ENCODE measurements at regions not wholly inside any gene's neighbourhood (a gene's known extent, or its start where the extent isn't known, plus 50 kb on each side); places are given as distances from the start of the nearest gene placed in this dataset.

GRCh38 chr2:75390169-75390568 lies 170.6 kb downstream of the EVA1A start:
- no peak overlapping the region for H2AK5ac ChIP-seq (ENCODE audit: low read length)
- peaks cover 4% of the 10 kb centered on the region for H3K9me3 ChIP-seq (ENCODE audit: insufficient read depth, low read depth, low read length)
- H3K4ac ChIP-seq (ENCODE audit: low read depth, low read length): no peak overlapping the region
- H3K4me2 ChIP-seq (ENCODE audit: low read length): no peak overlapping the region
- H3K36me3 ChIP-seq (ENCODE audit: control insufficient read depth in 1 of 2, insufficient read depth in 2 of 2, low read length in 2 of 2): no peaks in the 10 kb centered on the region
- H4K91ac ChIP-seq (ENCODE audit: low read depth, low read length): no peak overlapping the region
- WGBS (ENCODE audit: extremely low coverage, insufficient coverage, insufficient read length): no CpG with 5 or more reads among the region's 3 CpGs
- no peak overlapping the region for H4K8ac ChIP-seq (ENCODE audit: low read depth, low read length)
- no peak overlapping the region for H3K23ac ChIP-seq (ENCODE audit: low read length)
- H3K79me2 ChIP-seq (ENCODE audit: control insufficient read depth, insufficient read depth, low read length, poor library complexity): no peaks in the 10 kb centered on the region
- H3K4me1 ChIP-seq (ENCODE audit: control insufficient read depth in 1 of 2, insufficient read depth in 2 of 2, low read length in 2 of 2): peaks cover 0 to 3% of the 10 kb centered on the region in 2 experiments
- no peak overlapping the region for H3K4me3 ChIP-seq (ENCODE audit: low read depth, low read length)
- no peak overlapping the region for H2AFZ ChIP-seq (ENCODE audit: insufficient read depth, low read length, poor library complexity)
- no peak overlapping the region for H3K9ac ChIP-seq (ENCODE audit: low read length)
- no peak overlapping the region for H2BK120ac ChIP-seq (ENCODE audit: insufficient read depth, low read length, poor library complexity)
- H3K27ac ChIP-seq (ENCODE audit: low read depth, low read length): no peak overlapping the region
- no peaks in the 10 kb centered on the region for H3K79me1 ChIP-seq (ENCODE audit: low read length)
- H3K27me3 ChIP-seq (ENCODE audit: insufficient read depth, low read length): no peaks in the 10 kb centered on the region
- H2BK5ac ChIP-seq (ENCODE audit: low read depth, low read length, poor library complexity): no peak overlapping the region
- H3K18ac ChIP-seq (ENCODE audit: low read length): no peak overlapping the region
- H3K14ac ChIP-seq (ENCODE audit: low read length): no peak overlapping the region
- H2BK12ac ChIP-seq (ENCODE audit: low read length): no peak overlapping the region
- no peak for DNase-seq
- H4K12ac ChIP-seq (ENCODE audit: low read depth, low read length): no peak overlapping the region

DNA sequence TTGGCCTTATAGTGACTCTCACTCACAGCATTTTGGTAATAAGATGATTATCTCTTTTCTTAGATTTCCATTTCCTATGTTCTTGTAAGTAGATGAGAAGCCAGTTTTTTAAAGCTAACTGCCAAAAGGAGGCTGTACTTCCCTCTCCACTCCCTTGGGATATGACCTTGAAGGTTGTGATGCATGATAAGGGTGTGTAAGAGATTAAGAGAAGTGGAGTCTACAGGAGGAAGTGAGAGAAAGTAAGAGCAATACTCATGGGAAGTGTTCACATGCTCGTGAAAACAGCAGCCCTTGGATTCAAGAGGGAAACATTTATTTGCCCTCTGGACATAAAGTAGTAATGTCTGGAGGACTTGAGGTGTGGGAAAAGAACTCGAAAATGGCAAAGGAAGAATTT lies 171.5 kb downstream of the EVA1A start:
- H2AFZ ChIP-seq (ENCODE audit: insufficient read depth, low read length, poor library complexity): no peak overlapping the region
- H4K91ac ChIP-seq (ENCODE audit: low read depth, low read length): no peak overlapping the region
- no peak overlapping the region for H3K14ac ChIP-seq (ENCODE audit: low read length)
- H3K23ac ChIP-seq (ENCODE audit: low read length): no peak overlapping the region
- no peak overlapping the region for H2AK5ac ChIP-seq (ENCODE audit: low read length)
- H3K27me3 ChIP-seq (ENCODE audit: insufficient read depth, low read length): no peaks in the 10 kb centered on the region
- peaks cover 0 to 3% of the 10 kb centered on the region in 2 experiments for H3K4me1 ChIP-seq (ENCODE audit: control insufficient read depth in 1 of 2, insufficient read depth in 2 of 2, low read length in 2 of 2)
- WGBS (ENCODE audit: extremely low coverage, insufficient coverage, insufficient read length): no CpG with 5 or more reads among the region's 2 CpGs
- H4K8ac ChIP-seq (ENCODE audit: low read depth, low read length): no peak overlapping the region
- H3K4me2 ChIP-seq (ENCODE audit: low read length): no peak overlapping the region
- no peak overlapping the region for H2BK5ac ChIP-seq (ENCODE audit: low read depth, low read length, poor library complexity)
- H3K79me2 ChIP-seq (ENCODE audit: control insufficient read depth, insufficient read depth, low read length, poor library complexity): no peaks in the 10 kb centered on the region
- H3K4me3 ChIP-seq (ENCODE audit: low read depth, low read length): no peak overlapping the region
- H2BK120ac ChIP-seq (ENCODE audit: insufficient read depth, low read length, poor library complexity): no peak overlapping the region
- H3K18ac ChIP-seq (ENCODE audit: low read length): no peak overlapping the region
- peaks cover 2% of the 10 kb centered on the region for H3K9me3 ChIP-seq (ENCODE audit: insufficient read depth, low read depth, low read length)
- no peak overlapping the region for H3K27ac ChIP-seq (ENCODE audit: low read depth, low read length)
- no peak overlapping the region for H4K12ac ChIP-seq (ENCODE audit: low read depth, low read length)
- H3K79me1 ChIP-seq (ENCODE audit: low read length): no peaks in the 10 kb centered on the region
- H3K36me3 ChIP-seq (ENCODE audit: control insufficient read depth in 1 of 2, insufficient read depth in 2 of 2, low read length in 2 of 2): no peaks in the 10 kb centered on the region
- no peak overlapping the region for H2BK12ac ChIP-seq (ENCODE audit: low read length)
- no peak for DNase-seq
- no peak overlapping the region for H3K9ac ChIP-seq (ENCODE audit: low read length)
- no peak overlapping the region for H3K4ac ChIP-seq (ENCODE audit: low read depth, low read length)

GRCh38 chr2:75381032-75381431 lies 179.7 kb downstream of the EVA1A start:
- Histone ChIP-seq H3K4me2 (ENCODE audit: low read length) (no peak overlapping the region), H2BK5ac (ENCODE audit: low read depth, low read length, poor library complexity) (no peak overlapping the region), H3K23ac (ENCODE audit: low read length) (no peak overlapping the region), H3K36me3 (ENCODE audit: control insufficient read depth in 1 of 2, insufficient read depth in 2 of 2, low read length in 2 of 2) (no peaks in the 10 kb centered on the region), H2AK5ac (ENCODE audit: low read length) (no peak overlapping the region), H3K9me3 (ENCODE audit: insufficient read depth, low read depth, low read length) (no peaks in the 10 kb centered on the region), H3K4ac (ENCODE audit: low read depth, low read length) (no peak overlapping the region), H2BK120ac (ENCODE audit: insufficient read depth, low read length, poor library complexity) (no peak overlapping the region), H3K14ac (ENCODE audit: low read length) (no peak overlapping the region), H3K9ac (ENCODE audit: low read length) (no peak overlapping the region), H3K27me3 (ENCODE audit: insufficient read depth, low read length) (no peaks in the 10 kb centered on the region), H2AFZ (ENCODE audit: insufficient read depth, low read length, poor library complexity) (no peak overlapping the region), H2BK12ac (ENCODE audit: low read length) (no peak overlapping the region), H3K4me3 (ENCODE audit: low read depth, low read length) (no peak overlapping the region), H3K4me1 (ENCODE audit: control insufficient read depth in 1 of 2, insufficient read depth in 2 of 2, low read length in 2 of 2) (no peaks in the 10 kb centered on the region), H3K79me1 (ENCODE audit: low read length) (no peaks in the 10 kb centered on the region), H4K8ac (ENCODE audit: low read depth, low read length) (no peak overlapping the region), H3K79me2 (ENCODE audit: control insufficient read depth, insufficient read depth, low read length, poor library complexity) (no peaks in the 10 kb centered on the region), H3K27ac (ENCODE audit: low read depth, low read length) (no peak overlapping the region), H4K12ac (ENCODE audit: low read depth, low read length) (no peak overlapping the region), H3K18ac (ENCODE audit: low read length) (no peak overlapping the region), H4K91ac (ENCODE audit: low read depth, low read length) (no peak overlapping the region)
- no peak for DNase-seq
- no CpG with 5 or more reads among the region's 10 CpGs for WGBS (ENCODE audit: extremely low coverage, insufficient coverage, insufficient read length)

- Histone ChIP-seq H2BK5ac (ENCODE audit: low read depth, low read length, poor library complexity) (no peak overlapping the region), H3K18ac (ENCODE audit: low read length) (no peak overlapping the region), H3K23ac (ENCODE audit: low read length) (no peak overlapping the region), H3K4me2 (ENCODE audit: low read length) (no peak overlapping the region), H2AFZ (ENCODE audit: insufficient read depth, low read length, poor library complexity) (no peak overlapping the region), H3K27me3 (ENCODE audit: insufficient read depth, low read length) (no peaks in the 10 kb centered on the region), H3K27ac (ENCODE audit: low read depth, low read length) (no peak overlapping the region), H3K4me3 (ENCODE audit: low read depth, low read length) (no peak overlapping the region), H3K36me3 (ENCODE audit: control insufficient read depth in 1 of 2, insufficient read depth in 2 of 2, low read length in 2 of 2) (no peaks in the 10 kb centered on the region), H2BK120ac (ENCODE audit: insufficient read depth, low read length, poor library complexity) (no peak overlapping the region), H4K8ac (ENCODE audit: low read depth, low read length) (no peak overlapping the region), H3K9ac (ENCODE audit: low read length) (no peak overlapping the region), H3K4me1 (ENCODE audit: control insufficient read depth in 1 of 2, insufficient read depth in 2 of 2, low read length in 2 of 2) (peaks cover 1% of the 10 kb centered on the region in 2 experiments), H4K12ac (ENCODE audit: low read depth, low read length) (no peak overlapping the region), H2BK12ac (ENCODE audit: low read length) (no peak overlapping the region), H2AK5ac (ENCODE audit: low read length) (no peak overlapping the region), H4K91ac (ENCODE audit: low read depth, low read length) (no peak overlapping the region), H3K14ac (ENCODE audit: low read length) (no peak overlapping the region), H3K4ac (ENCODE audit: low read depth, low read length) (no peak overlapping the region), H3K79me2 (ENCODE audit: control insufficient read depth, insufficient read depth, low read length, poor library complexity) (no peaks in the 10 kb centered on the region), H3K79me1 (ENCODE audit: low read length) (no peaks in the 10 kb centered on the region), H3K9me3 (ENCODE audit: insufficient read depth, low read depth, low read length) (no peaks in the 10 kb centered on the region)
- WGBS (ENCODE audit: extremely low coverage, insufficient coverage, insufficient read length): no CpG with 5 or more reads among the region's 7 CpGs
- DNase-seq: no peak
These were observed 180.3 kb upstream of the TACR1 start for GRCh38 chr2:75379476-75380210.

All from trophoblast cell (in vitro differentiated cells and primary cell).